IMR-90 (cell line): ENCODE measurements at regions not wholly inside any gene's neighbourhood (a gene's known extent, or its start where the extent isn't known, plus 50 kb on each side); places are given as distances from the start of the nearest gene placed in this dataset.

Experiments used
- CHD1 ChIP-seq: IDR thresholded peaks from 2 replicates; pipeline ENCODE4 v1.6.1; 2012; ENCODE audit warnings: low read depth, low read length, improper control_type of control experiment
- FOS ChIP-seq: fragments of 150-350 bp; IDR thresholded peaks from 2 replicates; pipeline ENCODE4 v1.6.1; 2016; ENCODE audit warnings: low read depth, low read length
- POLR2A ChIP-seq: IDR thresholded peaks from 2 replicates; pipeline ENCODE4 v1.6.1; 2012; ENCODE audit warnings: mild to moderate bottlenecking, low read depth, low read length
- RCOR1 ChIP-seq: IDR thresholded peaks from 2 replicates; pipeline ENCODE4 v1.6.1; 2012; ENCODE audit warnings: mild to moderate bottlenecking, low read length, improper control_type of control experiment; ENCODE audit not compliant: insufficient replicate concordance
- TF ChIP-seq, protein P1 (sequence below): conservative IDR thresholded peaks from 2 replicates; pipeline ENCODE4 v1.5.1; 2012; ENCODE audit warnings: mild to moderate bottlenecking, low read depth, low read length, improper control_type of control experiment
- TF ChIP-seq, protein P2 (sequence below): fragments of 150-350 bp; IDR thresholded peaks from 2 replicates; pipeline ENCODE4 v1.6.1; 2017; ENCODE audit warnings: mild to moderate bottlenecking, antibody characterized with exemption, low read length, low read depth

DNA sequence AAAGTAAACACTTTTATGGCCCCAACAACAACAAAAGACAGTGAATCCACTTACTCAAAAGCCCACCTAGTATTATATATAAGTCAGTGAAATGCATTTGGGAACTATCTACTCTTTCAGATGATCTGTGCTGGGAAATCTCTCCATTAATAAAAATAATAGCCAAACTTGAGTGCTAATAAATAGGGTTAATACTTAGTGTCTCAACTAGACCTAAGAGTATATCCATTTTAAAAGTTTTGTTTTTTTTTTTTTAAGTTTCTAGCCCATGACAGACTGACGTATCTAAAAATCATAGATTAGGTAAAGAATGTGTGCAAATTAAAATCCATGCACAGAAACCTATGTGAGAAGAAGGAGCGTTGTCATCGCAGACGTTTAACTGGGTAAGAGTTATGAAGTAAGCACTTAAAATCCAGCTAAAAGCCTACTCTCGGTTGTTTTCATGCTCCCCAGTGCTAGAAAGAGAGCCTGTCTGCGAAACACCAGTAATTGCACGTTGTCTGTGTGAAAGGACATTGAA is 83.4 kb upstream of the PELI1 start:
- TF ChIP-seq CHD1, result no peak
- TF ChIP-seq RCOR1, result no peak
- TF ChIP-seq, protein P1, sequence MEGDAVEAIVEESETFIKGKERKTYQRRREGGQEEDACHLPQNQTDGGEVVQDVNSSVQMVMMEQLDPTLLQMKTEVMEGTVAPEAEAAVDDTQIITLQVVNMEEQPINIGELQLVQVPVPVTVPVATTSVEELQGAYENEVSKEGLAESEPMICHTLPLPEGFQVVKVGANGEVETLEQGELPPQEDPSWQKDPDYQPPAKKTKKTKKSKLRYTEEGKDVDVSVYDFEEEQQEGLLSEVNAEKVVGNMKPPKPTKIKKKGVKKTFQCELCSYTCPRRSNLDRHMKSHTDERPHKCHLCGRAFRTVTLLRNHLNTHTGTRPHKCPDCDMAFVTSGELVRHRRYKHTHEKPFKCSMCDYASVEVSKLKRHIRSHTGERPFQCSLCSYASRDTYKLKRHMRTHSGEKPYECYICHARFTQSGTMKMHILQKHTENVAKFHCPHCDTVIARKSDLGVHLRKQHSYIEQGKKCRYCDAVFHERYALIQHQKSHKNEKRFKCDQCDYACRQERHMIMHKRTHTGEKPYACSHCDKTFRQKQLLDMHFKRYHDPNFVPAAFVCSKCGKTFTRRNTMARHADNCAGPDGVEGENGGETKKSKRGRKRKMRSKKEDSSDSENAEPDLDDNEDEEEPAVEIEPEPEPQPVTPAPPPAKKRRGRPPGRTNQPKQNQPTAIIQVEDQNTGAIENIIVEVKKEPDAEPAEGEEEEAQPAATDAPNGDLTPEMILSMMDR, result no peak
- no peak for TF ChIP-seq POLR2A
- no peak for TF ChIP-seq FOS
- TF ChIP-seq, protein P2, sequence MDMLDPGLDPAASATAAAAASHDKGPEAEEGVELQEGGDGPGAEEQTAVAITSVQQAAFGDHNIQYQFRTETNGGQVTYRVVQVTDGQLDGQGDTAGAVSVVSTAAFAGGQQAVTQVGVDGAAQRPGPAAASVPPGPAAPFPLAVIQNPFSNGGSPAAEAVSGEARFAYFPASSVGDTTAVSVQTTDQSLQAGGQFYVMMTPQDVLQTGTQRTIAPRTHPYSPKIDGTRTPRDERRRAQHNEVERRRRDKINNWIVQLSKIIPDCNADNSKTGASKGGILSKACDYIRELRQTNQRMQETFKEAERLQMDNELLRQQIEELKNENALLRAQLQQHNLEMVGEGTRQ, result no peak
